ENCODE measurements at regions not wholly inside any gene's neighbourhood (a gene's known extent, or its start where the extent isn't known, plus 50 kb on each side); places are given as distances from the start of the nearest gene placed in this dataset.
A peak's percentile ranks its signal among the peaks of the same experiment; 100 is the strongest.

DNA sequence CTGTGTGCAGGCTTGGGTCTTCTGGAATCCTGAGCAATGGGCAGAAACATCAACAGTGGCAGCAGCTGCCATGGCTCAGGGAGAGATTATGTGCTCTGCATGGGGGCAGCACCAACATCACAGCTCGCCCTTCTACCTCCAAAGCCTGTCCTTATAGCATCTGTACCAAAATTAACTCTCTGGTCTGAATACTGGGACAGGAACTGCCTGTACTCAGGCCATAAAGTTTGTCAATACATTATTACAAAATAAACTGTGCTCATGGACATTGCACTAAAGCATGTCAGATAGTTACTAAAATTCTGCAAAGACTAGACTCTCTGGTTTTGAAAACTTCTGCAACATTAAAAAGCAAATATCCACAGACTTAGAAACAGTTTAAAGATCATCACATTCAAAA is 91.6 kb downstream of the ZC3H11B start:
- no peak for DNase-seq

GRCh38 chr1:219520241-219520640 is 92.7 kb downstream of the ZC3H11B start:
- no peak for DNase-seq

DNA sequence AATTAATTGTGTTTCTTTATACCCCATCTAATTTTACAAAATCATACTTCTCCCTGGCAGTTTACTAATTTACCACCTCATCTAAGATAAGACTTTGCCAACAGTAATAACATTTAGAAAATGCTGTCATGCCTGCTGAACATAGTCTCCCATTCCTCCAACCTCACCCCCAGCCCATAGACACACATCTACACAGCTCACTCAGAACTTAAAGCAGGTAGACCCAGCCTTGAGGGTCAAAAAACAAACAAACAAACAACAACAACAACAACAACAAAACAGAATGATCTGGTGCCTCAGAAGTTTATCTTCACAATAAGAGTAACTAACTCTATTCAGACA is 94.0 kb downstream of the ZC3H11B start:
- no peak for DNase-seq

- peak; percentile 80 for DNase-seq
Observed at GRCh38 chr1:219518168-219518906, 94.6 kb downstream of the ZC3H11B start.

DNA sequence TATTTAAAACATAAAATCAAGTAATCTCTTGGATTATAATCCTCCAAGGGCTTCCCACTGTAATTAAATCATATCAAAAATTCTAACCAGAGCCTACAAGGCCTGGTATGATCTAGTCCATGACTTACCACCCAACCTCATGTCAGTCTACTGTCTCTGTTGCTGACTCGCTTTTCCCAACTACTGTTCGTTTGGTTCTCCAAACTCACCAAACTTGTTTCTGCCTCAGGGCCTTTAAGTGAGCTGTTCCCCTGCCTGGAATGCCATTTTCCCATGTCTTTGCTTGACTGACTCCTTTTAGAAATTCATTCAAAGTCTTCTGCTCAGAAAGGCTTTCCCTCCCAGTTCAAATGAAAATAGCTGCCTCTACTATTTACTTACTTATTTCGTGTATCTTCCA is 95.9 kb downstream of the ZC3H11B start:
- no peak for DNase-seq

GRCh38 chr1:219514728-219515127 is 98.2 kb downstream of the ZC3H11B start:
- no peak for DNase-seq

- DNase-seq = no peak
Observed at GRCh38 chr1:219507437-219507836, 105.5 kb downstream of the ZC3H11B start.

DNA sequence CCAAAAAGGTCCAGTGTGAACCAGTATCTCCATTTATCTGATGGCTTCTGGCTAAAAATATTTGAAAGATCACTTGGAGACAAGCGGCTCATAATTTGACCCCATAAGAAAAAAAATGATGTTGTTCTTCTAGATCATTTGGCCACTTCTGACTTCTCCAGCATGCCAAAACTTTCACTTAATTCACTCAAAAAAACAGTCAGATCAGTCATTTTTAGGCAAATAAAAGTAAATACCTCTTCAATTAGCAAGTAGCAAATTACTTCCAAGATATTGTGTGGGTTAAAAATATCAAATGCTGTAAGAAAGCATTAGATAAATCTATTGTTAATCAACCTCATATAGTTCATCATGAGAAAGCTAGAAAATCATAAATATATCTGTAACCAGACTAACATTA is 106.0 kb downstream of the ZC3H11B start:
- no peak for DNase-seq

GRCh38 chr1:219506473-219506899 is 106.4 kb downstream of the ZC3H11B start:
- DNase-seq = no peak

DNA sequence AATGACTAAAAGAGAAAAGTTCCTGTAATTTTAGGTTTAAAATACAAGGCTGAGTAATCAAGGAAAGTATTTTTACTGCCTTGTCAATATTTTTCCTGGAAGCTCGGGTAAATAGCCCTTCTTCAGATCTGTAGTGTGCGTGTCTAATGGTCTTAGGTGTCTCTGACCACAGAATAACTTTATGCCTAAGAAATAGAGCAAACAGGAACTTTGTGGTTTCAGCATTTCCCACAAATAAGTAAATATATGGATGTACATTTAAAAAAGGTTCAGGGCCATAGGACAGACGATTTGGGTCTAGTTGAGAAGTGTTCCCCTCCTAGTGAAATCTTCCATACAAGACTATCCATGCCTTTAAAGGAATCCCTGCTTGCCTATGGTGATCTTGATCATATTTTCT is 107.0 kb downstream of the ZC3H11B start:
- no peak for DNase-seq

- no peak for DNase-seq
Observed at GRCh38 chr1:219503604-219504003, 109.3 kb downstream of the ZC3H11B start.

DNA sequence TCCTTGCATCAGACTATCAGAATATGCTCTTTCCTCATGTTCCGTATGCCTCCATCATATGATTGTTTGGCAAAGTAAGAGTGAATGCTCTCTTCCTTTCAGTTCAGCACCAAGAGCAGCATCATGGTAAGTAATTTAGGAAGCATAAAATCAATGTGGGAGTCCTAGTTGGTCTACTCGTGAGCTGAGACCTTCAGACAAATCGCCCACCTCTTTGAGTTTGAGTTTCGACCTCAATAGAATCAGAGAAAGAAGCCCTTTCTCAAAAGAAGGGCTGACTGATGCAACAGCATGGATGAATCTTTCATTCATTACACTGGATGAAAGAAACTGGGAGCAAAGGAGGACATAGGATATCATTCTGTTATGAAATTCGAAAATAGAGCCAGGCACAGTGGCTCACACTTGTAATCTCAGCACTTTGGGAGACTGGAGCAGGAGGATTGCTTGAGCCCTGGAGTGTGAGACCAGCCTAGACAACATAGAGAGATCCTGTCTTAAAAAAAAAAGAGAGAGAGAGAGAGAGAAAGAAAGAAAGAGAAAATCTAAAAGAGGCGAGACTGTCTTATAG is 112.5 kb downstream of the ZC3H11B start:
- DNase-seq = no peak

GRCh38 chr1:219498666-219499065 is 114.2 kb downstream of the ZC3H11B start:
- peak; percentile 26 for DNase-seq

- DNase-seq = no peak
Observed at GRCh38 chr1:219495737-219496408, 117.0 kb downstream of the ZC3H11B start.

DNA sequence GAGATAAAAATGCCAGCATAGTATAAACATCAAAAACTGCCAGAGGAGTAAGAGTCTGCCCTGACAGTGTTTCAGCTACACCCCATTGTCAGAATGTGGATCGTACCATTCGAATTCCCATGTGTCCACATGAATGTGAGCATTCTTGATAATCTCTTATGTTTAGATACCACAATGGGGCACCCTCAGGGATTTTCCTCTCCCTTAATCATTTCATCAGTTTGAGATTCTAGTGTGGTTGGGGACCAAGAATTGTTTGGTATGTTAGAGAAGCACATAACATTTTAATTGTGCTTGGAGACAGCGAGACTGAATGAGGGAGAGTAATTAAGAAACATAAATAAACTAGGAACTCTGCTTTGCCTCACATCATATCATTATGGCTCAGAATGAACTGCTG is 120.2 kb downstream of the ZC3H11B start:
- DNase-seq = peak; percentile 12

- DNase-seq = no peak
Observed at GRCh38 chr1:219490566-219490965, 122.3 kb downstream of the ZC3H11B start.

DNA sequence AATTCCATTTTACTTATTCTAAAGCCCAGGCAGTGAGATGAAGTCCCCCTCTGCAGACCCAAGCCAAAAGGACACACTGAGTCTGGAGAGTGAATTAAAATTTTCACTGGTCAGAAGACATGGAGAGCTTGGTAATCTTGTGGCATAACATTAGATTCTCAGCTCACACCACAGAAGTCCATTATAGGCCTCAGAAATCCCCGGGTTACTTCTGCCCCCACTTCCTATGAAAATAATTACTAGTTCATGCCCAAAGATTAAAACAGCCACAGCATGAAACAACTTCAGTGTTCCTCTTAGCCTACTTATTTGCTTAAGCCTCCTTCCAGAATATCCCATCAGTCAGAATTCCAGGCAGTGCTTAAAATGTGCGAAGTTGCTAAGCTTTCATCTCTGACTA is 123.3 kb downstream of the ZC3H11B start:
- DNase-seq = no peak

DNA sequence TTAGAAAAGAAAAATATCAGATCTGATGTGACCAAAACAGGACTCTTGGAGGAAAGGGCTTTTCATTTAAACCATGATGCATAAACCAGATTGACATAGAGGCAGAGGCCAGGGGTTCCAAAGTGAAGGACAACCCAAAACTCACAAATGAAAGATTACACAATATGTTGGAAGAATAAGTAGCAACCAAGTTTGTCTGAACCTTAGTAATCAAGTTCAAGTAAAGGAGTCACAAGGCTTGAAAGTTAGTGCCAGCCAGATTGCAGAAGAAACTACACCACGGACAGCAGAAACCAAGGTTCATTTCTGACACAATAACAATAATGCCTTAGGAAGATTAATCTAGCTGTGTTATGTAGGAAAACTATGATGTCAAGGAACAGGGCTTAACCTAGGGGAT is 124.6 kb downstream of the ZC3H11B start:
- DNase-seq = no peak

GRCh38 chr1:219483530-219483929 is 129.4 kb downstream of the ZC3H11B start:
- DNase-seq = no peak

GRCh38 chr1:219480011-219480410 is 132.9 kb downstream of the ZC3H11B start:
- peak; percentile 23 for DNase-seq

DNA sequence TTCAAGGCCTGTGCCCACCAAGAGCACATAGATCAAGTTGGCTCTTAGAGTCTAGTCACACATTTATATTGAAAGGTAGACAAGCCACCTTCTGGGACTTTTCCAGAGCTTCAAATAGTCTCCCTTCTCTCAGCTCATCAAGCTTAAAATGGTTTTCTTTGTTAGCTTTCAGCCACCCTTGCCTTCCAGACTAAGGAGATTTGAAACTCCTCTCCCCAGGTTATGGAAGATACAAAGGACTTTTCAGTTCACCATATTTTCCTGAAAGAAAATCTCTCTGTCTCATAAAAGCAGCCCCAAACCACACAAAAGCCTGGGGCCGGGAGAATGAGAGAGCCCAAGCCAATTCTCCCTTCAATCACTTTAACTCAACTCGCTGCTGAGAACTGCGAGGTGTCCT is 134.1 kb downstream of the ZC3H11B start:
- DNase-seq = no peak

- DNase-seq = no peak
Observed at GRCh38 chr1:219477861-219478260, 135.0 kb downstream of the ZC3H11B start.

DNA sequence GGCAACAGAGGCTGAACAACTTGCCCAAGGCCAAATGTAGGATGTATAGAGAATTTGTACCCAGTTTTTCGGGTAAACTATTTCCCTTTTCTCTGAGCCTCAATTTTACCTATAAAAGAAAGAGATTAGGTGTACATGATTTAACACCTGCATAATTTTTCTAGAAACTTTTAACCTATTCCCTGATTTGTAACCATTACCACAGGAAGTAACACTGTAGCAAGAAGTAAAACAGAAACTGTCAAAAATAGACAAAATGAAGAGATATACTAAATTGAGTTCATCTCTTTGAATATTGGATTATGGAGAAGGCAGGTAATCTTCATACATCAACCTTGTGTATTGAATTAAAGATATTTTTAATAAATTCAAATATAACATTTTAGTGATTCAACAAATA is 136.2 kb downstream of the ZC3H11B start:
- DNase-seq = no peak

- DNase-seq = no peak
Observed at GRCh38 chr1:219476116-219476515, 136.8 kb downstream of the ZC3H11B start.

GRCh38 chr1:219472596-219472995 is 140.3 kb downstream of the ZC3H11B start:
- no peak for DNase-seq

Data from fibroblast of skin of right biceps (primary cell).